Fibroblast of pulmonary artery (primary cell): ENCODE measurements at regions not wholly inside any gene's neighbourhood (a gene's known extent, or its start where the extent isn't known, plus 50 kb on each side); places are given as distances from the start of the nearest gene placed in this dataset.
"Not testable (repeated sequence)": the region's sequence is repeated elsewhere in the genome, so short reads cannot be mapped to it uniquely, and the experiment has no call there.

ENCODE experiments used
- DNase-seq: peaks from one replicate; pipeline ENCODE4 v3.0.0-alpha.2; 2010; ENCODE audit warnings: low read depth
- H3K4me3 ChIP-seq: replicated peaks from 2 replicates; pipeline ENCODE4 v1.5.1; 2011; ENCODE audit warnings: low read depth, mild to moderate bottlenecking, control low read depth, low read length, moderate library complexity
- CTCF ChIP-seq: IDR thresholded peaks from 2 replicates; pipeline ENCODE4 v1.5.1; 2011; ENCODE audit warnings: mild to moderate bottlenecking, control low read depth, low read length, inconsistent platforms; ENCODE audit errors: missing control alignments

- H3K4me3 ChIP-seq: no peak overlapping the region
- no peak for TF ChIP-seq CTCF
- peak; percentile 71 for DNase-seq
These were observed 161.3 kb downstream of the THBS2 start for GRCh38 chr6:169092375-169092774.

GRCh38 chr6:169090514-169091127 is 163.0 kb downstream of the THBS2 start:
- not testable (repeated sequence) for DNase-seq

GRCh38 chr6:169088762-169089161 is 164.9 kb downstream of the THBS2 start:
- no peak overlapping the region for H3K4me3 ChIP-seq
- TF ChIP-seq CTCF: no peak
- no peak for DNase-seq

More at GRCh38 chr6:169090514-169091127, 163.0 kb downstream of the THBS2 start:
- H3K4me3 ChIP-seq: not testable (repeated sequence)

GRCh38 chr6:169087443-169088041 is 166.1 kb downstream of the THBS2 start:
- peak; percentile 56 for DNase-seq
- H3K4me3 ChIP-seq: no peak overlapping the region
- no peak for TF ChIP-seq CTCF

GRCh38 chr6:169086616-169087015 is 167.0 kb downstream of the THBS2 start:
- not testable (repeated sequence) for DNase-seq, H3K4me3 ChIP-seq

- H3K4me3 ChIP-seq: no peak overlapping the region
- no peak for TF ChIP-seq CTCF
- no peak for DNase-seq
These were observed 167.6 kb downstream of the THBS2 start for GRCh38 chr6:169086020-169086419.

GRCh38 chr6:169085466-169085865 is 168.2 kb downstream of the THBS2 start:
- H3K4me3 ChIP-seq: no peak overlapping the region
- no peak for TF ChIP-seq CTCF
- no peak for DNase-seq

- DNase-seq, H3K4me3 ChIP-seq: not testable (repeated sequence)
These were observed 169.1 kb downstream of the THBS2 start for GRCh38 chr6:169084557-169084956.
